ENCODE measurements at regions not wholly inside any gene's neighbourhood (a gene's known extent, or its start where the extent isn't known, plus 50 kb on each side); places are given as distances from the start of the nearest gene placed in this dataset.
"Not testable (repeated sequence)": the region's sequence is repeated elsewhere in the genome, so short reads cannot be mapped to it uniquely, and the experiment has no call there.

DNA sequence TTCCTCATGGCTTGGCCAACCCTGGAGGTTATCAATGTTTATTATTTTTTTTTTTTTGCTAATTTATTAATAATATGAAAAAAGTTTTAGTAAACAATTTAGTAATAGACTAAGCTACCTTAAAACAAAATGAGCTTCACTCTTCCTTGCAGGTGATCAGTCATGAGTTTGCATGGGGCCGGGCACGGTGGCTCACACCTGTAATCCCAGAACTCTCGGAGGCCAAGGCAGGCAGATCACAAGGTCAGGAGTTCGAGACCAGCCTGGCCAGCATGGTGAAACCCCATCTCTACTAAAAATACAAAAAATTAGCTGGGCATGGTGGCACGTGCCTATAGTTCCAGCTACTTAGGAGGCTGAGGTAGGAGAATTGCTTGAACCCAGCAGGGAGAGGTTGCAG, 103.4 kb upstream of the LARP1 start:
- not testable (repeated sequence) for TF ChIP-seq EZH2phosphoT487, CTCF (IDR thresholded peaks at IDR 0.05; ENCODE audit: low read length)

Measured in MM.1S (cell line).